ENCODE measurements at regions not wholly inside any gene's neighbourhood (a gene's known extent, or its start where the extent isn't known, plus 50 kb on each side); places are given as distances from the start of the nearest gene placed in this dataset.

DNA sequence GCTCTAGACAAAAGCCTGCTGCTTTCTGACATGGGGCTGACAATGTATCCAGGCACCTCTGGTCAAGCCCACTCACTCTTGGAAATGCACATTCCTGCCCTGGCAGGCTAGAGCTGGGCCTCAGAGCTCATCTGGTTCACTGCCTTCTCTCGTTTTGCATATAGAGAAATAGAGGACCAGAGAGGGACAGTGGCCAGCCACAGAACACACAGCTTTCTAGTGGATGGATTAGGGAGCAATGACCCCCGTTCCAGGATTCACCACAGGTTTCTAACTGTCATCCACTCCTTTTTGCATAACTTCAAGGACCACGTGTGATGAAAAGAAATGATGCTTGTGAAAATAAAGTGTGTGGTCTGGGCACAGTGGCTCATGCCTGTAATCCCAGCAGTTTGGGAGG is 129.6 kb upstream of the IGSF21 start:
- DNase-seq: no peak

DNA sequence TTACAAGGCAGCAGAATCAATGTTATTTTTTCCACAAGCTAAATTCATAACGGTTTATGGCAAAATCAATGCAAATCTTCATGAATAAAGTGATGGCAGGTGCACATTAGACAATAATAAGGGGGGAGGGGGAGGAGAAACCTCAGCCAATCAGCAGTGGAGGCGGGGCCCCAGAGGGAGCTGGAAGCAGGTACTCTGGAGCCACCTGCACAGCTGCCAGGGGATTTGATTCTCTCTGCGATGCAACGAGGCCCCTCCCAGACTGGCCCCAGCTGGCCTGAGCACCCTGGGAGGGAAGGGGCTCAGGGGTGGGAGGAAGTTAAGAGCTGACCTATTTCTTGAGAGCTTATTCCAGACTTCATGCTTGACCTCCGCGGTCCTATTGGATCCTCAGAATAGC is 127.8 kb upstream of the IGSF21 start:
- DNase-seq: no peak

DNA sequence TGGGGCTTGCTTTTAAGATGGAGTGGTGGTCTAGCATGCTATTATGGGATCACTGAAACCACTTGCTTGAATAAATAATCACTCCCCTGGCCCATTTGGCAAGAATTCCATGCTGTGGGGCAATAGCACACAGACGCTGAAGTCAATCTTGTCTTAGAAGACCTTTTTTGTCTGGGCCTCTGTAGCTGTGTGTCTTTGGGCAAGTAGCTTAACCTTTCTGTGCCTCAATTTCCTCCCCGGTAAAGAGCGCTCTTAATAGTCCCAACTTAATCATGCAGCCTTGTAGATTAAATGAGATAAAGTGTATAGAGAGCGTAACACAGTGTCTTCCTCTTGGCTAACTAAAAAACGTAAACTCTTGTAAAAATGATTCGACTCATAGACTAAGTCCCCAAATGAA is 125.4 kb upstream of the IGSF21 start:
- DNase-seq: no peak

DNA sequence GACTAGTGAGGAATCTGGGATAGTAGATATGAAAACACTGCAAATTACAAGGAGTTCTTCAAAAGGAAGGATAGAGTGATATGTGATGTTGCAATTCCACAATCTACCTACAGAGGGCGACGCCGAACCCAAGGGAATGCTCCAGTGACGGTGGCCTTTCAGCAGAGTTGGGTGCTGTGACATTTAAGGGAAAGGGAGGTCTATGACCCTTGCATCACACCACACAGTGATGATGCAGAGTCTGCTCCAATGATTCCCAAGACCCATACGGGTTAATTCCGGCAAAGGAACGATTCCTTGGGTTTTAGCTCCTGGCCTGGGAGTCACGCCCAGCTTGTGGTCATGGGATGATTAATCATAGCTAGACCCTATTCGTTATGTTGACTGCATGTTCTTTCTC is 123.0 kb upstream of the IGSF21 start:
- peak; percentile 5 for DNase-seq

DNA sequence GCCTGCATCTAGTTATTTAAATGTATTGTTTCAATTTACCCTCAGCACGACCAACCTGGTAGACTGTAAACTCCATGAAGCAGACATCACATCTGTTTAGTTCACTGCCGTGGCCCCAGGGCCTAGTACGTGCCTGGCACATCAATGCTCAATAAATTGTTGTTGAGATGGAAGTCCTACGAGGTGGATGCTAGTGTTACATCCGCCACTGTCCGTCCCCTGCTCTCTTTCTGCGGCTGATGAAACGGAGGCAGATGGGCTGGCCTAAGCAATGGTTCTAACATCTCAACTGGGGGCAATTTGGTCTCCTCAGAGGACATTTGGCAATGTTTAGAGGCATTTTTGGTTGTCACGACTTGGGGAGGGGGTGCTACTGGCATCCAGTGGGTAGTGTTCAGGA is 121.4 kb upstream of the IGSF21 start:
- no peak for DNase-seq

DNA sequence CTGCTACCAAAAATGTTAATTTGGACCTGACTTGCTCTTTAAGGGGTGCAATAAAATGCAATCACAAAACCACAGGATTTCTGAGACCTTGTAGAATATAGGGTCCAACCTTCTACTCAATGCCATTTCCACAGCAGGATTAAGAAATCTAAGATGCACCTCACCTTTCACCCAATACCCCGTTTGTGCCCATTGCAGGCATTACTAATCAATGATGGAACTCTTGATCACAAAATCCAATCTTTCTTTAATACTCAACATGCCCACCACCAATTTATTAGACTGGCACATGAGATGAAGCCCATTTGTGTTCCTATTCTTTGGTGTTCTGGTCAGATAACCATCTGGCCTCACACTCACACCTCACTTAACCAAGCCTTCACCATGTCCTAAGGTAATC is 117.2 kb upstream of the IGSF21 start:
- DNase-seq: no peak

DNA sequence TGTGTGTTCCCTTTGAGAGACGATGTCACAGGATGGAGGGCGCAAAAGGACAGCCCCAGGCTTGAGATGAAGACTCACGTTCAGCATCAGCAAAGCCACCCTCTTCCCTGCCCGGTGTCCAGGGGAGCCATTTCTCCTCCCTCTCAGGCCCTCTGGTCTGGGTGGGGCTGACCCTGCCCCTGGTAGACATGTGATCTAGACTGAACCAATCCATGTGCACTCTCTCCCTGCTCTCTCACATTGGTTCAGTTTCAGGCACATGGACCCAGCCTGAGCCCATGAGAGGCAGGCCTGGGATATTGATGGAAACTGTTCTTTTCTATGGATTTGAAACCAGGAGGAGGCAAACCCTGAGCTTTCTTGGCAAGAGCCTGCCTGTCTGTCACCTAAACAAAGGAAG is 115.6 kb upstream of the IGSF21 start:
- no peak for DNase-seq

DNA sequence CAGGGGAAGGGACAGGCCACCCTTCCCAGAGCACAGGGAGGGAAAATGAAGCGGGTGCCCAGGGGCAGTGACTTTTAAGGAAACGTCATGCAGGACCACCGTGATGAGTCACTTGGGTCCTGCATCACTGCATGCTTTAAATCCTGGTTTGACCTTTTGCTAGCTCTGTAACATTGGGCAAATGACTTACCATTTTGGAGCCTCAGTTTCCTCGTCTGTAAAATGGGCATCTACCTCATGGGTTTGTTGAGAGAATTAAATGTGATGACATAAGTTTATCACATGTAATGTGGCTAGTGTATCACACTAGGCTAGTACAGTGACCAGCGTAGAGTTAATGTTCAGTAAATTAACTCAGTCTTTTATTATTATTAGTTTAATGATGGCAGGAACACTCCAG is 114.8 kb upstream of the IGSF21 start:
- no peak for DNase-seq

DNA sequence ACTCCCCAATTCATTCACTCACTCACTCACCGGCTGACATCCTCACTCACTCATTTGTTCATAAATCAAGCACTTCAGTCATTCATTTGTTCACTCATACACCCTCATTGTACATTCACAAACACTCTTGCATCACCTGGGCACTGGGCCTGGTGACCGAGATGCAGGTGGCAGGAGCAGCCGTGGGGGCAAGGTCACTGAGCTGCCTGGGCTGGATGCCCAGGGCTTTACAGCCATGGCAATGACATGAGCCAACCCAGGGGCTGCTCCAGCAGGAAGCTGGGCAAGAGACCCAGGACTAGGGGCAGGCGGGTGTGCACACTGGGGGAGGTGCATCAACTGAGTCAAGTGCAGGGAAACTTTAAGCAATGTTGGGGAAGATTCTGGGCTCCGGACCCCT is 113.6 kb upstream of the IGSF21 start:
- no peak for DNase-seq

DNA sequence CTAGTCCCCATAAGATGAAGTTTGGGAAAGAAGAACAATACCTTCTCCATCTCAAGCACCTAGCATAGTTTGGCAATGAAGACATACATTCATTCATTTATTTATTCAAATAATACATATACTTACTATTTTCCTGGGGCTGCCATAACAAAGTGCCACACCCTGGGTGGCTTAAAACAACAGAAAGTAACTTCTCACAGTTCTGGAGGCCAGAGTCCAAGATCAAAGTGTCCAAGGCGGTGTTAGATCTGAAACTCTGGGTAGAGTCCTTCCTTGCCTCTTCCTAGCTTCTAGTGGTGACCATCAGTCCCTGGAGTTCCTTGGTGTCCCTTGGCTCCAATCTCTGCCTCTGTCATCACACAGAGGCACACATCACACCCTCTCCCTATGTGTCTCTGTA is 112.1 kb upstream of the IGSF21 start:
- no peak for DNase-seq

DNA sequence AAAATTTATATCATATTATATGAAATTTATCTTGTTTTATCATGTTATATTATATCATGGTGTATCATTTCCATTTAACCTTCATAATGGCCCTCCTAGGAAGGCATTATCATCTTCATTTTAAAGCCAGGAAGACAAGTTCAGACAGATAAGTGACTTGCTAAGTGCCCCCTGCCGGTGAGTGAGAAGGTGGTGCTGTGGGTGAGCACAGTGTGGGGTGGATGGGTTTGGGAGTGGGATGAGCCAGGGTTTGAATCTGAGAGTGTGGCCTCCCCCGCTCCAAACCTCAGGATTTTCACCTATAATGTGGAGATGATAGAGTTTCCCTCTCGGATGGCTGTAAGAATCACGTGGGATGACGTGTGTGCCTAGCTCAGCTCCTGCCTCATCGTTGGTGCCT is 108.7 kb upstream of the IGSF21 start:
- no peak for DNase-seq

DNA sequence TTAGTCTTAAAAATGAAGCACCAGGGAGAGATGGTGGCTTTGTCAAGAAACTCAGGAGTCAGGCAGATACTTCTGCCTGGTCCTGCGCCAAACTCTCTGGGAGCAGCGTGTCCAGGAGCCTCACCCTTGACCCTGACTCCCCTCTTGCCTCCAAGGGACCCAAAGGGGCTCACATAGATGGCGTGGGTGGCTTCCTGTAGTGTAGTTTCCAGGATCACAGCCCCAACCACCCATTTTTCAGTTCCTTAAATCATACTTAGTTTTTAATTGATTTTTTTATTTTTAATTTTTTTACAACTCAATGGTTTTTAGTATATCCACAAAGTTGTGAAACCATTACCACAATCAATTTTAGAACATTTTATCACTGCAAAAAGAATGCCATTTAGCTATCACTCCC is 107.7 kb upstream of the IGSF21 start:
- no peak for DNase-seq

DNA sequence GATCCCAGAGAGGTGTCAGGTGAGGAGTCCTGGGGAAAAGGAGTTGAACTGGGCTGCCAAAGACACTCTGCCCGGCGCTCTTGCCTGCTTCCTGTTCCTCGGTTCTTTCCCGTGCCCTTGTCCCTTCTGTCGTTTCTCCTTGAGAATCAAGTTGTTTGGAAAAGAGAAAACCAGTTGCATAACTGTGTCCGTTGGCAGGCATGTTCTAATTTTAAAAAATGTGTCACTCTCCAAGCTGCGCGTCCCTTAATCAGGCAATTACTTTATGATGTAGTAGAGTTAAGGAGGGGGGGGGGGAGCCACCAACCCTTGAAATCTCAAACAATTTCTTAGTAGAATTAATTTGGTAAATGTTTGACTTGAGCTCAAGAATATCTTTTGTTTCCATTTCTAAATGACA is 105.9 kb upstream of the IGSF21 start:
- DNase-seq: no peak

DNA sequence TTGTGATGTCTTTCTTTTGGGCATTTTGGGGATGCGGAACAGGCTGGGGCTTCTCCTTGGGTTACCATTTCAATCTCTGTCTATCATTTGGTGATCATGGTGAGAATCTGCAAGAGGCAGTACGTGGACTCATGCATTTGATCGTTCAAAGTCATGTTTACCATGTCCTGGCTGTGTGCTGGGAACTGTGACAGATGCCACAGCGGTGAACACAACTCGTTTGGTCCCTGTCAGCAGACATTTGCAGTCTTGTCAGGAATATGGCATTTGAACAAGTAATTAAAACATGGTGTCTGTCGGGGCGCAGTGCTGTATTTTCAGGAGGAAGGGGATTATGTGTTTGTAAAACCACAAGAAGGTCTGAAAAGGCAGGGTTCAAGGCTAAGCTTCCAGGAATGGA is 103.3 kb upstream of the IGSF21 start:
- DNase-seq: no peak

DNA sequence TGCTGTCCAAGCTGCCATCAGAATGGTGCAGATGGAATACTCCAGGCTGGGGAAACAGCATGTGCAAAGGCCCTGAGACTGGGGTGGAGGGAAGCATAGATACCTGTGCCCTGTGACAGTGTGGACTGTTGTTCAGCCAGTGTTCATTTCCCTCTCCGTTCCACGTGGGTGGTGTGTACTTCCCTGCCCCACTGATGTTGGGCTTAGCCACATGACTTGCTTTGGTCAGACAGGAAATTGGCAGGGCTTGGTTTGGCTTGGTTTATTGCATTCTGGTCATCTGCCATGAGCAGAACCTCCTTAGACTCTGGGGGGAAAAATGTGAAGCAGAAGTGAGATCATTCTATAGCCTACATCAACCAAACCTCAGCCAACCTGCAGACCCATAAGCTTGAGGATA is 102.4 kb upstream of the IGSF21 start:
- no peak for DNase-seq

DNA sequence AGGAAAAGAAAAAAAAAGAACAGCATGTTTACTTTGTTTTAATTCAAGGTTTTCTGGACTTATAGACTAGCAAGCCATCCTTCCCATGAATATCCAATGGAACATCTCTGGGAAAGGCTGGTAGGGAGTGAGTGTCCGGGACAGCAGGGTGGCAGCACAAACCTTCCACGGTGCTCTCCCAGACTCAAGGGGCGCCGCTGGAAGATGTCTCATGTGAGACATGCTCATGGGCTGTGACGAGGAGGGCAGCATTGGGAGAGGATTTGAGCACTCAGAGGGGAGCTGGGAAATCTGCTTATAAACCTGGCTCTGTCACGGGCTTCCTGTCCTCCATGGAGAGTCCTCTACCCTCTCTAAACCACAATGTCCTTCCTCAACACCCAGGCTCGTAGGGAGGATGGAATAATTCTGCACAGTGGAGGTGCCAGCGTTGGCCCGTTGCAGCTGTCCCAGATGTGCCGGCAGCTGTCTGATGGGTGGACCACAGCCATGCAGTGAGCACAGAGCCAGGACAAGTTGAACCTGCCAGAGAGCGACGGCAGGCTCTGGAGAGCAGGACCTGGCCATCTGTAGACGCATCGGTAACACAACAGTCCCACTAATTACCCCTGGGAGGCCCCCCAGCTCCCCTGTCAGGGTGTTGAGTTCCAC is 100.1 kb upstream of the IGSF21 start:
- no peak for DNase-seq

DNA sequence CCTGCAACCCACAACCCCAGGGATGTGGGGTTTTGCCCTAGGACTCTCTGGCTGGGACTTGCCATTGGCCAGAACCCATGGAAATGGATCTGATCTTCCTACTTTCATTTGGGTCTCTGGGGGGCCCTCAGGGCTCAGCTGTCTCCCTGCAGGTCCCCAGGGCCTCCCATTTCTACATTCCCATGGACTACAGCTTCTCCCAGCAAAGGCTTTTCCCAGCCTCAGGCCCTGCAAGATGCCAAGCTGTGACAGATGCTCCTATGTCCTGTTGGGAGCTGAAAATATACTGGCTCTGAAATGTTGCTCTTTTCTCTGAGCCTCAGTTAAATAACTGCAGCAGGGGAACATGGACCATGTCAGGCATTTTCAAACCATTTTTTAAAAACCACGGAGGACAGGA is 99.5 kb upstream of the IGSF21 start:
- DNase-seq: no peak

DNA sequence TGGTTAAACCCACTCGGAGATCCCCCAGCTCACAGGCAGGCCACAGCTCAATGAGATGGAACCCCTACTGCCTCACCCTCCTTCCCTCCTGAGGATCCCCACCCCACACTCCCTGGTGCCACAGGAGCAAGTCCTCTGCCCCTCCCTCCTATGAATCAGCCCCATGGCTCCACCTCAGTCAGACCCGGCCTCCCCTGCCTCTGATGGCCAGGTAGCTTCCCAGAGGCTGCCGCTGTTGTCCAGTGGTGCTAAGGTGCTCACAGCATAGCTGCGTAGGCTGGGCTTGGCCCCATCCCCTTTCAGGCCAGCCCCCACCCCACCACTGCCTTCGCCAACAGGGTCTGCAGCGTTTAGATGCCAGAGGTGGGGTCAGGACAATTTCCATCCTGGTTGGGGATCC is 98.5 kb upstream of the IGSF21 start:
- DNase-seq: no peak

DNA sequence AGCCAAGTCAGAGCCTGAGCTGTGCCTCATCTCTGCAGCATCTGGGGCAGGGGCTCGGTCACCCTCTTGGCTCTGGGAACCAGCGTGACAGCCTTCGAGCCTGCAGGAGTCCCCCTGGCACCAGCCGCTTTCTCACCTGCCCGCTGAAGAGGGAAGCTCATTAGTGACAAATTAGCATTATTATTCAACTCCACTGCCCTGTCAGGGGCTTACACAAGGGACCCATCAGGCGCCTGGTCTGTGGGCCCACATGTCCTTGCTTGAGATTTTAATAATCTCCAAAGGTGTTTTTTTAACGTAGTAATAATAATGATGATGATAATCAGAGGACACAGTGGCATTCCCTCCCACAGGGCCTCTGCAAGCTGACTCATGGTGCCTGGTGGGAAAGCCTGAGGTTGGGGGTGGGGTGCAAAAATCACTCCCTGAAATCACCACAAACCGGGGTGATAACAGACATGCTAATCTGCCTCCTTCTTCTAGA is 98.1 kb upstream of the IGSF21 start:
- no peak for DNase-seq

DNA sequence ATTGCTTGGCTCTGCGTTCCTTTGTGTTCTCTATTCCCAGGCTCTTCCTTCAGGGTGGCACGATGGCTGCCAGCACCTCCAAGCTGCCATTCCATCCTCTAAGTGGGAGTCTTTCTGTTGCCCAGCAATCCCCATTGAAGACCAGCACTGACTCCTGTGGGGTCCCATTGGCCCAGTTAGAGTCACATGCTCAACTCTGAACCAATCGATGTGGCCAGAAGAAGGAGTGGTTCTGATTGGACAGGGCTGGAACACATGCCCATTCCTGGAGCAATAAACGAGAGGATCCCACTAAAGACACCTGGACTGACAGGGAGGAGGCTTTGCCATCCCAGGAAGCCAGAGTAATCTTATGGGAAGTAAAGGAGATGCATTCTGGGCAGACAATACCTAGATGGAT is 97.2 kb upstream of the IGSF21 start:
- DNase-seq: no peak

DNA sequence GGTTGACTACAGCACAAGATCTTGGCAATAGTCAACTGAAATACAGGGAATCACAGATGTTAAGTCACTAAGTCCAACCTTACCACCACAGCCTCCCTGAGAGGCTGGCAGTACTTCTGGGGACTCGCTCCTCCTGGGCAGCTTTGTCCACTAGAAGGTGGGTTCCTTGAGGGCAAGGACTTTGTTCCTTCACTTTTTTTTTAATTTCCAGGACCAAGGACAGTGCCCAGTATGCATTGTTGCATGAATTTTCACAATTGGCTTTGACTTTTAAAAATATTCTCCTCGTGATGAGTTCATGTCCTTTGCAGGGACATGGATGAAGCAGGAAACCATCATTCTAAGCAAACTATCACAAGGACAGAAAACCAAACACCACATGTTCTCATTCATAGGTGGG is 96.7 kb upstream of the IGSF21 start:
- DNase-seq: no peak

DNA sequence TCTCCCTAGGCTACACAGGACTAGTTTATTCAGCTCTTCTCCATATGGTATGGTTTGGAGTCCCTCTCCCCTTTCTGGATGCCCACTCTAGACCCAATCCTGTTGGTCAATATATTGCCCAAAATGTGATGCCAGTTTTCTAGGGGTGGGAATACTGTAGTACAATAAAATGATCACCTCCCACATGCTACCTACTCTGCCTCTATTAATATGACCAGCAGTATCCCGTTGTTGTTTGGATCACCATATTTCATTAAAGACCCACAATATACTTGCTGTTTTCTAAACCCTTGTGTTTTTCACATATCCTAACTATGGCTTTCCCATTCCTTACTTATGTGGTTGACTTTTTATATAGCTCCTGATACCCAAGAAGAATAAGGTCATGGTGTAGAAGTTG is 95.9 kb upstream of the IGSF21 start:
- no peak for DNase-seq

DNA sequence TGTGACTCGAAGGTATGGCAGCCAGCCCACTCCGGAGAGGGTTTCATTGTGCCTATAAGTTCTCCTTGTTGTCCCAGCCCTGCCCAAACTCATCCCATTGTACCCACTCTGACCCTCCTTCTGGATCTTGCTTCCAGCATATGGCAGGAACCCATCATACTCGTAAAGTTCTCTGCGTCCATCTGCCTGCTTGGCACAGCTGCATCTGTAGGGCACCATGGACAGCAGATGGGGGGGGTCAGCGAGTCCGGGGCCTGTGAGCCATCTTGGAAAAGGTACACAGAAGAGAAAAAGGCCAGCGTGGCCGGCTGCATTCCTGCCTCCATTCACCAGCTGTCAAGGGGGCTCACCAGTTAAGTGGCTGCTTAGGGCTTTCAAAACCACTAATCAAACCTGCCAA is 94.9 kb upstream of the IGSF21 start:
- DNase-seq: no peak

DNA sequence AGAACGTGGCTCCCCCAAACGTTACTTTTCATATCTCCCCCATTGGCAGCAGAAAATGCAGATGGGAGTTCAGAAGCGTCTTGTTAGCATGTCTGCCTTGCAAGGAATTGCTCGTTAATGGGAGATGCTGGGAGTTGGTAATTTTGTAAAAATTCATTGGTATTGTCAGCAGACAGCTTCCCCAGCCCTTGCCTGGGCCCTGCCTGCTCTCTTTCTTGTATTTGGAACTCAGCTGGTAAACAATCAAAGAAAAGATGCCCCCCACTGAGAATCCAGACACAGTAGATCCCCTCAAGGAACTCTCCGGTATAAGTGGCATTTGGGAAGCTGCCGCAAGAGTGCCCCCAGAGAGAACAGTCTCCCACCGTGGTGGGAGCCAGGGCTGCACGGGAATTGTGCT is 94.4 kb upstream of the IGSF21 start:
- DNase-seq: no peak

DNA sequence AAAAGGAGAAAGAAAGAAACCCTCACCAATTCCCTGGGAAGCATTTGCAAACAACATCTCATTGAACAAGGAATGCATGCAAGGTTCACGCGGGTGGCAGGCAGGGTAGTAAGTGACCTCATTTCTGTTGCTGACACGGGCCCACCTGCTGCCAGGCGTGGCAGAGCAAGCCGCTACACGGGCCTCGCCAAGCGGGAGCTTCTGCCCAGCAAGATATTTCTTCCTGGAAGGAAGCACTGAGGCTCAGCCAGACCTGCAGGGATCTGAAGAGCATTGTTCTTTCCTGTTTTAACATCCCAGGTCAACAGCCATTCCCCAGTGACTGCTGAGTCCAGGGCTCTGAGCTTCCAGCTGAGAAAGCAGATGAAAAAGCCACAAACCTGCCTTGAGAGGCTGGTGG is 91.9 kb upstream of the IGSF21 start:
- no peak for DNase-seq

DNA sequence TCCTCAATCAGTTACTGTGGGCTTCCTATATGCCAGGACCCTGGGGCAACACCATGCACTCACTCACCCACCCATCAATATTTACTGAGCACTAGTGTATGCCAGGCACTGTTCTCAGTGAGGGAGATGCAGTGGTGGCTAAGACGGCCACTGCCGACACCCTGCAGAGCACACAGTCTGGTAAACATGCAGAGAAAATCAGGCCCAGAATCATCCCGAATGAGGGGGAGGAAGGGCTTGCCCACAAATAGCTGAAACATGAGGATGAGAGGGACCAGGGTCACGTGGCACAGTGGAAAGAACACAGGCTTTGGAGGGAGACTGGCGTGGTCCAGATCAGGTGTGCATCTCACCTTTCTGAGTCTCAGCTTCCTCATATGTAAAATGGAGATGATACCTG is 89.2 kb upstream of the IGSF21 start:
- DNase-seq: no peak
